Gastrocnemius medialis (tissue), 4 donors: ENCODE measurements at regions not wholly inside any gene's neighbourhood (a gene's known extent, or its start where the extent isn't known, plus 50 kb on each side); places are given as distances from the start of the nearest gene placed in this dataset.

ENCODE experiments used
- ATAC-seq, 2 donors: fragments of 150-250 bp; one replicate each; pipeline ENCODE4 v1.9.1; 2016
- DNase-seq, 2 donors: peaks; one replicate each; pipeline ENCODE4 v3.0.0-alpha.2; 2019
- H3K27ac ChIP-seq, 4 donors: fragments of 200-600 bp; sonication (generic); 1 replicate in 1 of 4; 2 replicates in 3 of 4; pipeline ENCODE4 v1.5.1; 2016 to 2018; ENCODE audit warnings: mild to moderate bottlenecking in 2 of 4, moderate library complexity in 1 of 4
- H3K27me3 ChIP-seq, 3 donors: fragments of 200-600 bp; sonication (generic) in 2 of 3; 1 replicate in 1 of 3; 2 replicates in 2 of 3; pipeline versions ENCODE4 v1.5.1 to v1.6.0; 2016 to 2019; ENCODE audit warnings: mild to moderate bottlenecking in 1 of 3, moderate library complexity in 1 of 3
- H3K36me3 ChIP-seq, 2 donors: fragments of 200-600 bp; sonication (generic) in 1 of 2; one replicate each; pipeline ENCODE4 v1.5.1; 2017 to 2018
- H3K4me1 ChIP-seq, 2 donors: fragments of 200-600 bp; sonication (generic) in 1 of 2; one replicate each; pipeline ENCODE4 v1.5.1; 2016 to 2017; ENCODE audit warnings: mild to moderate bottlenecking in 2 of 2
- H3K4me3 ChIP-seq, 4 donors: fragments of 200-600 bp; sonication (generic) in 3 of 4; 1 replicate in 1 of 4; 2 replicates in 3 of 4; pipeline ENCODE4 v1.5.1; 2016 to 2019; ENCODE audit warnings: mild to moderate bottlenecking in 2 of 4
- H3K9me3 ChIP-seq, 3 donors: fragments of 200-600 bp; sonication (generic) in 2 of 3; 1 replicate in 1 of 3; 2 replicates in 2 of 3; pipeline ENCODE4 v1.5.1; 2016 to 2019
- CTCF ChIP-seq, 5 experiments: fragments of 450-650 bp in 3 of 5; fragments of 200-600 bp in 2 of 5; sonication (generic) in 2 of 5; IDR thresholded peaks in 4 of 5; conservative IDR thresholded peaks in 1 of 5; 1 replicate in 4 of 5; 2 replicates in 1 of 5; pipeline ENCODE4 v1.5.1; 2016 to 2019; ENCODE audit warnings: antibody characterized with exemption in 5 of 5, mild to moderate bottlenecking in 3 of 5, moderate library complexity in 3 of 5
- POLR2A ChIP-seq, 2 donors: fragments of 450-650 bp; IDR thresholded peaks; one replicate each; pipeline ENCODE4 v1.6.1; 2017; ENCODE audit warnings: antibody characterized with exemption in 2 of 2, mild to moderate bottlenecking in 2 of 2, moderate library complexity in 2 of 2
- in situ Hi-C, 4 donors: fragments of 200-750 bp; cut with MboI; loops; one replicate each; pipeline versions ENCODE4 v1.15.0 to v1.8.0; 2017; ENCODE audit warnings: low sequenced_read_pairs in 4 of 4
- intact Hi-C: fragments of 100-400 bp; cut with DNase I; formaldehyde crosslinking; loops from one replicate; pipeline ENCODE4 v1.15.1; 2023; ENCODE audit warnings: low total_unique reads

GRCh38 chr1:238648751-238649150 lies 737.6 kb upstream of the CHRM3 start:
- in situ Hi-C loops (no loop called here), intact Hi-C loops (no loop called here)
- Histone ChIP-seq H3K4me1 (no peaks in the 10 kb centered on the region), H3K4me3 (no peak overlapping the region), H3K36me3 (no peaks in the 10 kb centered on the region), H3K27me3 (no peaks in the 10 kb centered on the region), H3K9me3 (no peaks in the 10 kb centered on the region), H3K27ac (no peak overlapping the region)
- no peak for ATAC-seq
- TF ChIP-seq POLR2A (IDR thresholded peaks at IDR 0.05) (no peak), CTCF (IDR thresholded peaks at IDR 0.05 in 4 of 5, conservative IDR thresholded peaks at IDR 0.05 in 1 of 5) (no peak)
- DNase-seq, result no peak

GRCh38 chr1:238648296-238648695 lies 738.1 kb upstream of the CHRM3 start:
- in situ Hi-C loops, result no loop called here
- no peak for TF ChIP-seq POLR2A (IDR thresholded peaks at IDR 0.05)
- no peak for TF ChIP-seq CTCF (IDR thresholded peaks at IDR 0.05 in 4 of 5, conservative IDR thresholded peaks at IDR 0.05 in 1 of 5)
- no peak for DNase-seq
- Histone ChIP-seq H3K4me3 (no peak overlapping the region), H3K27me3 (no peaks in the 10 kb centered on the region), H3K9me3 (no peaks in the 10 kb centered on the region), H3K36me3 (no peaks in the 10 kb centered on the region), H3K4me1 (no peaks in the 10 kb centered on the region), H3K27ac (no peak overlapping the region)
- intact Hi-C loops, result no loop called here
- no peak for ATAC-seq

- Histone ChIP-seq H3K27me3 (no peaks in the 10 kb centered on the region), H3K4me3 (no peak overlapping the region), H3K27ac (no peak overlapping the region), H3K36me3 (no peaks in the 10 kb centered on the region), H3K4me1 (no peaks in the 10 kb centered on the region), H3K9me3 (no peaks in the 10 kb centered on the region)
- intact Hi-C loops, result no loop called here
- TF ChIP-seq CTCF (IDR thresholded peaks at IDR 0.05 in 4 of 5, conservative IDR thresholded peaks at IDR 0.05 in 1 of 5) (no peak), POLR2A (IDR thresholded peaks at IDR 0.05) (no peak)
- ATAC-seq (no peak), DNase-seq (no peak)
- in situ Hi-C loops, result no loop called here
These were observed 738.5 kb upstream of the CHRM3 start for GRCh38 chr1:238647877-238648276.

- DNase-seq (no peak), ATAC-seq (no peak)
- in situ Hi-C loops (no loop called here), intact Hi-C loops (no loop called here)
- H3K36me3 ChIP-seq, result no peaks in the 10 kb centered on the region
- TF ChIP-seq CTCF (IDR thresholded peaks at IDR 0.05 in 4 of 5, conservative IDR thresholded peaks at IDR 0.05 in 1 of 5), result no peak
- no peak for TF ChIP-seq POLR2A (IDR thresholded peaks at IDR 0.05)
- H3K9me3 ChIP-seq, result no peaks in the 10 kb centered on the region
- no peak overlapping the region for H3K4me3 ChIP-seq
- no peak overlapping the region for H3K27ac ChIP-seq
- no peaks in the 10 kb centered on the region for H3K4me1 ChIP-seq
- H3K27me3 ChIP-seq, result no peaks in the 10 kb centered on the region
These were observed 744.1 kb upstream of the CHRM3 start for GRCh38 chr1:238642231-238642630.

GRCh38 chr1:238639861-238640260 lies 746.5 kb upstream of the CHRM3 start:
- Histone ChIP-seq H3K4me1 (no peaks in the 10 kb centered on the region), H3K36me3 (no peaks in the 10 kb centered on the region), H3K27ac (no peak overlapping the region), H3K4me3 (no peak overlapping the region), H3K27me3 (no peaks in the 10 kb centered on the region), H3K9me3 (no peaks in the 10 kb centered on the region)
- ATAC-seq (no peak), DNase-seq (no peak)
- in situ Hi-C loops (no loop called here), intact Hi-C loops (no loop called here)
- TF ChIP-seq POLR2A (IDR thresholded peaks at IDR 0.05) (no peak), CTCF (IDR thresholded peaks at IDR 0.05 in 4 of 5, conservative IDR thresholded peaks at IDR 0.05 in 1 of 5) (no peak)
